ENCODE measurements at regions not wholly inside any gene's neighbourhood (a gene's known extent, or its start where the extent isn't known, plus 50 kb on each side); places are given as distances from the start of the nearest gene placed in this dataset.

GRCh38 chr17:73870068-73870467 is 225.8 kb upstream of the SDK2 start:
- no peak for DNase-seq (ENCODE audit: low read depth)
- TF ChIP-seq CTCF (IDR thresholded peaks at IDR 0.05; ENCODE audit: insufficient read depth, low read depth, low read length) = no peak
- H3K4me3 ChIP-seq (ENCODE audit: low read depth, low read length) = no peak overlapping the region

- no peak for DNase-seq (ENCODE audit: low read depth)
- TF ChIP-seq CTCF (IDR thresholded peaks at IDR 0.05; ENCODE audit: insufficient read depth, low read depth, low read length) = no peak
- no peak overlapping the region for H3K4me3 ChIP-seq (ENCODE audit: low read depth, low read length)
Observed at GRCh38 chr17:73870473-73870872, 226.2 kb upstream of the SDK2 start.

GRCh38 chr17:73872816-73873215 is 228.6 kb upstream of the SDK2 start:
- H3K4me3 ChIP-seq (ENCODE audit: low read depth, low read length) = no peak overlapping the region
- DNase-seq (ENCODE audit: low read depth) = no peak
- TF ChIP-seq CTCF (IDR thresholded peaks at IDR 0.05; ENCODE audit: insufficient read depth, low read depth, low read length) = no peak

GRCh38 chr17:73874008-73874720 is 229.9 kb upstream of the SDK2 start:
- no peak for TF ChIP-seq CTCF (IDR thresholded peaks at IDR 0.05; ENCODE audit: insufficient read depth, low read depth, low read length)
- no peak for DNase-seq (ENCODE audit: low read depth)
- H3K4me3 ChIP-seq (ENCODE audit: low read depth, low read length) = no peak overlapping the region

- no peak overlapping the region for H3K4me3 ChIP-seq (ENCODE audit: low read depth, low read length)
- no peak for DNase-seq (ENCODE audit: low read depth)
- no peak for TF ChIP-seq CTCF (IDR thresholded peaks at IDR 0.05; ENCODE audit: insufficient read depth, low read depth, low read length)
Observed at GRCh38 chr17:73875346-73875745, 231.1 kb upstream of the SDK2 start.

- TF ChIP-seq CTCF (IDR thresholded peaks at IDR 0.05; ENCODE audit: insufficient read depth, low read depth, low read length) = no peak
- no peak for DNase-seq (ENCODE audit: low read depth)
- no peak overlapping the region for H3K4me3 ChIP-seq (ENCODE audit: low read depth, low read length)
Observed at GRCh38 chr17:73877962-73878361, 233.7 kb upstream of the SDK2 start.

GRCh38 chr17:73878923-73879322 is 234.7 kb upstream of the SDK2 start:
- no peak for TF ChIP-seq CTCF (IDR thresholded peaks at IDR 0.05; ENCODE audit: insufficient read depth, low read depth, low read length)
- H3K4me3 ChIP-seq (ENCODE audit: low read depth, low read length) = no peak overlapping the region
- DNase-seq (ENCODE audit: low read depth) = no peak
